ENCODE measurements at regions not wholly inside any gene's neighbourhood (a gene's known extent, or its start where the extent isn't known, plus 50 kb on each side); places are given as distances from the start of the nearest gene placed in this dataset.

GRCh38 chr2:6499691-6500090 lies 366.0 kb downstream of the CMPK2 start:
- Histone ChIP-seq H3K27me3 (ENCODE audit: insufficient read depth, low read depth, low read length) (no peaks in the 10 kb centered on the region), H3F3A (ENCODE audit: insufficient read depth, low read length, poor library complexity, severe bottlenecking) (peaks cover 5% of the 10 kb centered on the region), H2AFZ (ENCODE audit: low read depth, low read length) (no peak overlapping the region), H3K79me2 (replicated peaks; ENCODE audit: insufficient read depth, low read length) (no peaks in the 10 kb centered on the region), H3K9ac (ENCODE audit: low read length) (peak overlapping the region; percentile 1), H3K4me2 (ENCODE audit: low read length) (no peak overlapping the region), H3K9me3 (ENCODE audit: low read length) (no peaks in the 10 kb centered on the region), H3K36me3 (ENCODE audit: insufficient read depth, low read length) (no peaks in the 10 kb centered on the region), H3K9me2 (ENCODE audit: insufficient read depth, low read length) (no peaks in the 10 kb centered on the region), H3K4me3 (ENCODE audit: low read length) (peak overlapping the region; percentile 33), H4K20me1 (ENCODE audit: insufficient read depth) (no peaks in the 10 kb centered on the region), H3K27ac (ENCODE audit: low read length) (peak overlapping the region; percentile 62)
- TF ChIP-seq REST (IDR thresholded peaks at IDR 0.05; ENCODE audit: borderline replicate concordance) (peak; percentile 90), MXI1 (conservative IDR thresholded peaks at IDR 0.05; ENCODE audit: poor library complexity, severe bottlenecking) (no peak), RAD21 (conservative IDR thresholded peaks at IDR 0.05) (peak; percentile 18), CTCF (IDR thresholded peaks at IDR 0.05; ENCODE audit: poor library complexity, severe bottlenecking) (no peak), TAF1 (IDR thresholded peaks at IDR 0.05; ENCODE audit: low read depth) (no peak), EZH2 (IDR thresholded peaks at IDR 0.05; ENCODE audit: borderline replicate concordance, insufficient read depth, low read length, poor library complexity, severe bottlenecking) (no peak), SMC3 (conservative IDR thresholded peaks at IDR 0.05; ENCODE audit: poor library complexity) (no peak), POLR2AphosphoS5 (IDR thresholded peaks at IDR 0.05) (no peak), EP300 (conservative IDR thresholded peaks at IDR 0.05; ENCODE audit: poor library complexity, severe bottlenecking) (no peak)

- Histone ChIP-seq H3K9ac (ENCODE audit: low read length) (no peak overlapping the region), H2AFZ (ENCODE audit: low read depth, low read length) (no peak overlapping the region), H4K20me1 (ENCODE audit: insufficient read depth) (no peaks in the 10 kb centered on the region), H3K27ac (ENCODE audit: low read length) (no peak overlapping the region), H3K36me3 (ENCODE audit: insufficient read depth, low read length) (no peaks in the 10 kb centered on the region), H3K9me2 (ENCODE audit: insufficient read depth, low read length) (no peaks in the 10 kb centered on the region), H3K79me2 (replicated peaks; ENCODE audit: insufficient read depth, low read length) (no peaks in the 10 kb centered on the region), H3K27me3 (ENCODE audit: insufficient read depth, low read depth, low read length) (no peaks in the 10 kb centered on the region), H3K4me3 (ENCODE audit: low read length) (no peak overlapping the region), H3K4me2 (ENCODE audit: low read length) (no peak overlapping the region), H3K9me3 (ENCODE audit: low read length) (no peaks in the 10 kb centered on the region), H3F3A (ENCODE audit: insufficient read depth, low read length, poor library complexity, severe bottlenecking) (peaks cover 5% of the 10 kb centered on the region)
- no peak for TF ChIP-seq POLR2AphosphoS5 (IDR thresholded peaks at IDR 0.05)
- no peak for TF ChIP-seq CTCF (IDR thresholded peaks at IDR 0.05; ENCODE audit: poor library complexity, severe bottlenecking)
- TF ChIP-seq TAF1 (IDR thresholded peaks at IDR 0.05; ENCODE audit: low read depth), result no peak
- TF ChIP-seq SMC3 (conservative IDR thresholded peaks at IDR 0.05; ENCODE audit: poor library complexity), result no peak
- TF ChIP-seq EP300 (conservative IDR thresholded peaks at IDR 0.05; ENCODE audit: poor library complexity, severe bottlenecking), result no peak
- TF ChIP-seq EZH2 (IDR thresholded peaks at IDR 0.05; ENCODE audit: borderline replicate concordance, insufficient read depth, low read length, poor library complexity, severe bottlenecking), result no peak
- TF ChIP-seq MXI1 (conservative IDR thresholded peaks at IDR 0.05; ENCODE audit: poor library complexity, severe bottlenecking), result no peak
- TF ChIP-seq REST (IDR thresholded peaks at IDR 0.05; ENCODE audit: borderline replicate concordance), result no peak
- no peak for TF ChIP-seq RAD21 (conservative IDR thresholded peaks at IDR 0.05)
These were observed 359.3 kb downstream of the CMPK2 start for GRCh38 chr2:6506361-6506794.

Measured in neural cell (in vitro differentiated cells).